Lower lobe of right lung (tissue), 2 donors: ENCODE measurements at regions not wholly inside any gene's neighbourhood (a gene's known extent, or its start where the extent isn't known, plus 50 kb on each side); places are given as distances from the start of the nearest gene placed in this dataset.
"Not testable (repeated sequence)": the region's sequence is repeated elsewhere in the genome, so short reads cannot be mapped to it uniquely, and the experiment has no call there.

Experiments
- ATAC-seq, 2 donors: fragments of 200-7000 bp; cut with Tn5 transposase; one replicate each; pipeline ENCODE4 v1.9.1; 2020 to 2022; ENCODE audit warnings: mild to moderate bottlenecking in 2 of 2, moderate library complexity in 2 of 2
- DNase-seq: peaks from one replicate; pipeline ENCODE4 v3.0.0-alpha.2; 2020
- H3K27ac ChIP-seq: fragments of 200-600 bp; one replicate; pipeline ENCODE4 v1.8.0; 2022
- H3K27me3 ChIP-seq: fragments of 200-600 bp; one replicate; pipeline ENCODE4 v1.8.0; 2022; ENCODE audit warnings: low read depth
- H3K36me3 ChIP-seq: fragments of 200-600 bp; one replicate; pipeline ENCODE4 v1.8.0; 2022; ENCODE audit warnings: mild to moderate bottlenecking
- H3K4me1 ChIP-seq: fragments of 200-600 bp; one replicate; pipeline ENCODE4 v1.8.0; 2022
- H3K4me3 ChIP-seq: fragments of 200-600 bp; one replicate; pipeline ENCODE4 v1.8.0; 2022; ENCODE audit warnings: mild to moderate bottlenecking
- H3K9me3 ChIP-seq: fragments of 200-600 bp; one replicate; pipeline ENCODE4 v1.8.0; 2022
- CTCF ChIP-seq: fragments of 200-600 bp; IDR thresholded peaks from one replicate; pipeline ENCODE4 v1.8.0; 2022; ENCODE audit warnings: antibody characterized with exemption, mild to moderate bottlenecking
- intact Hi-C: fragments of 100-400 bp; cut with DNase I; formaldehyde crosslinking; loops from one replicate; pipeline ENCODE4 v1.11.0; 2022
- donor health status: DM: no; HTN: yes; CAD: no; lungs with severe emphysema.

GRCh38 chr18:67455890-67456501, 60.5 kb downstream of the DSEL start:
- Histone ChIP-seq H3K27ac (no peak overlapping the region), H3K9me3 (no peaks in the 10 kb centered on the region), H3K36me3 (no peaks in the 10 kb centered on the region), H3K27me3 (no peaks in the 10 kb centered on the region), H3K4me3 (no peak overlapping the region), H3K4me1 (no peaks in the 10 kb centered on the region)
- no peak for ATAC-seq
- intact Hi-C loops, result no loop called here
- no peak for TF ChIP-seq CTCF
- no peak for DNase-seq

- Histone ChIP-seq H3K36me3 (no peaks in the 10 kb centered on the region), H3K4me3 (no peak overlapping the region), H3K9me3 (no peaks in the 10 kb centered on the region), H3K27me3 (no peaks in the 10 kb centered on the region), H3K4me1 (no peaks in the 10 kb centered on the region), H3K27ac (no peak overlapping the region)
- DNase-seq (no peak), ATAC-seq (no peak)
- no peak for TF ChIP-seq CTCF
- intact Hi-C loops, result no loop called here
Measured at GRCh38 chr18:67453901-67454300, 62.6 kb downstream of the DSEL start.

- no peaks in the 10 kb centered on the region for H3K36me3 ChIP-seq
- H3K27me3 ChIP-seq, result no peaks in the 10 kb centered on the region
- H3K9me3 ChIP-seq, result no peaks in the 10 kb centered on the region
- no peak for TF ChIP-seq CTCF
- H3K4me1 ChIP-seq, result no peaks in the 10 kb centered on the region
- no peak overlapping the region for H3K27ac ChIP-seq
- H3K4me3 ChIP-seq, result no peak overlapping the region
- intact Hi-C loops, result no loop called here
- DNase-seq (no peak), ATAC-seq (no peak)
Measured at GRCh38 chr18:67451960-67452359, 64.6 kb downstream of the DSEL start.

GRCh38 chr18:67451101-67451500, 65.4 kb downstream of the DSEL start:
- H3K27ac ChIP-seq, H3K36me3 ChIP-seq, H3K27me3 ChIP-seq, DNase-seq, H3K4me1 ChIP-seq, intact Hi-C loops, H3K9me3 ChIP-seq, ATAC-seq, H3K4me3 ChIP-seq: not testable (repeated sequence)

GRCh38 chr18:67433971-67434370, 82.5 kb downstream of the DSEL start:
- H3K4me3 ChIP-seq, result no peak overlapping the region
- no peaks in the 10 kb centered on the region for H3K27me3 ChIP-seq
- H3K9me3 ChIP-seq, result no peaks in the 10 kb centered on the region
- TF ChIP-seq CTCF, result no peak
- H3K4me1 ChIP-seq, result no peaks in the 10 kb centered on the region
- H3K36me3 ChIP-seq, result no peaks in the 10 kb centered on the region
- no peak overlapping the region for H3K27ac ChIP-seq
- intact Hi-C loops, result no loop called here
- ATAC-seq, result no peak
- no peak for DNase-seq

GRCh38 chr18:67432806-67433205, 83.7 kb downstream of the DSEL start:
- Histone ChIP-seq H3K36me3 (no peaks in the 10 kb centered on the region), H3K4me1 (no peaks in the 10 kb centered on the region), H3K27ac (no peak overlapping the region), H3K4me3 (no peak overlapping the region), H3K27me3 (no peaks in the 10 kb centered on the region), H3K9me3 (no peaks in the 10 kb centered on the region)
- intact Hi-C loops, result no loop called here
- DNase-seq, result no peak
- no peak for ATAC-seq
- TF ChIP-seq CTCF, result no peak
